OCI-LY3 (cell line): ENCODE measurements at regions not wholly inside any gene's neighbourhood (a gene's known extent, or its start where the extent isn't known, plus 50 kb on each side); places are given as distances from the start of the nearest gene placed in this dataset.

ENCODE experiments used
- CTCF ChIP-seq: fragments of 200-600, 300-600 bp; sonication (generic); IDR thresholded peaks from 2 replicates; pipeline ENCODE4 v1.5.1; 2014; ENCODE audit warnings: antibody characterized with exemption, low read length, low read depth
- EZH2phosphoT487 ChIP-seq: fragments of 200-600 bp; shearing (Covaris generic); IDR thresholded peaks from 2 replicates; pipeline ENCODE4 v1.6.1; 2018; ENCODE audit warnings: antibody characterized with exemption, mixed run types, low read depth

GRCh38 chr2:145431181-145431951, 911.4 kb upstream of the ZEB2 start:
- TF ChIP-seq CTCF = no peak
- TF ChIP-seq EZH2phosphoT487 = no peak
